DMS114 treated with DMSO at 0.1 percent for 48 hours (cell line): ENCODE measurements at regions not wholly inside any gene's neighbourhood (a gene's known extent, or its start where the extent isn't known, plus 50 kb on each side); places are given as distances from the start of the nearest gene placed in this dataset.

Experiments
- DNase-seq: peaks from one replicate; lab custom pipeline; 2025; ENCODE audit not compliant: unreplicated experiment; lab: John Stamatoyannopoulos, UW

GRCh38 chr11:127670374-127671119, 670.0 kb upstream of the KIRREL3 start:
- no peak for DNase-seq

GRCh38 chr11:127656116-127656836, 655.7 kb upstream of the KIRREL3 start:
- no peak for DNase-seq

GRCh38 chr11:127653076-127653475, 652.5 kb upstream of the KIRREL3 start:
- no peak for DNase-seq

- DNase-seq: no peak
Observed at GRCh38 chr11:127651888-127652221, 651.3 kb upstream of the KIRREL3 start.

- DNase-seq: no peak
Observed at GRCh38 chr11:127651175-127651887, 650.8 kb upstream of the KIRREL3 start.

GRCh38 chr11:127649958-127650357, 649.4 kb upstream of the KIRREL3 start:
- no peak for DNase-seq

GRCh38 chr11:127649071-127649470, 648.5 kb upstream of the KIRREL3 start:
- no peak for DNase-seq

- DNase-seq: no peak
Observed at GRCh38 chr11:127648583-127648982, 648.0 kb upstream of the KIRREL3 start.

- DNase-seq: no peak
Observed at GRCh38 chr11:127644366-127644765, 643.8 kb upstream of the KIRREL3 start.

- no peak for DNase-seq
Observed at GRCh38 chr11:127643268-127644058, 642.9 kb upstream of the KIRREL3 start.

GRCh38 chr11:127640561-127641451, 640.2 kb upstream of the KIRREL3 start:
- no peak for DNase-seq

GRCh38 chr11:127639916-127640315, 639.3 kb upstream of the KIRREL3 start:
- DNase-seq: no peak

GRCh38 chr11:127632976-127633680, 632.6 kb upstream of the KIRREL3 start:
- no peak for DNase-seq

GRCh38 chr11:127632546-127632945, 632.0 kb upstream of the KIRREL3 start:
- no peak for DNase-seq

- DNase-seq: no peak
Observed at GRCh38 chr11:127631974-127632373, 631.4 kb upstream of the KIRREL3 start.

- no peak for DNase-seq
Observed at GRCh38 chr11:127629200-127629599, 628.6 kb upstream of the KIRREL3 start.

GRCh38 chr11:127628458-127628785, 627.9 kb upstream of the KIRREL3 start:
- no peak for DNase-seq

- DNase-seq: no peak
Observed at GRCh38 chr11:127627629-127628457, 627.3 kb upstream of the KIRREL3 start.

GRCh38 chr11:127627204-127627603, 626.6 kb upstream of the KIRREL3 start:
- no peak for DNase-seq
